HG02642 (cell line): ENCODE measurements at regions not wholly inside any gene's neighbourhood (a gene's known extent, or its start where the extent isn't known, plus 50 kb on each side); places are given as distances from the start of the nearest gene placed in this dataset.

Experiments used
- ATAC-seq: cut with Tn5 transposase; IDR thresholded peaks from one replicate; pipeline ENCODE4 v1.9.1; 2021; ENCODE audit warnings: mild to moderate bottlenecking; ENCODE audit not compliant: unreplicated experiment, poor library complexity

GRCh38 chr5:142509026-142509425 is 176.9 kb downstream of the FGF1 start:
- no peak for ATAC-seq

DNA sequence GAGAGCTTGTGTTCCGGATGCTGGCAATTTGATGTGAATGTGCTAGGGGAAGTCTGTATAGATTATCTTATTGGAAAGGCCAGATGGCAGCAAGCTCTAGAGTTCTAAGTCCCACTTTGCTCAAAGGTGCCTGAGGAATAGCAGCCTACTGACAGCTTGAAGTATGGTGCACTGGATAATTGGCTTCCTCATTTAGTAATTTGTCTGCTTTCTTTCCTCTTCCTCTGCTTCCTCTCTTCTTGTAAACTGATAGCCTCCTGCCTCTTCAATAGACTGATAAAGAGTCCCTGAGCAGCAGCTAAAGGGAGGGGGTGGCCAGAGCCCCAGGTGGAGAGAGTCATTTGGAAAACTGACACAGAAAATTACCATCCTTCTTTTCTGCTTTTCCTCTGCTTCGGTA is 177.3 kb downstream of the FGF1 start:
- ATAC-seq, result no peak

DNA sequence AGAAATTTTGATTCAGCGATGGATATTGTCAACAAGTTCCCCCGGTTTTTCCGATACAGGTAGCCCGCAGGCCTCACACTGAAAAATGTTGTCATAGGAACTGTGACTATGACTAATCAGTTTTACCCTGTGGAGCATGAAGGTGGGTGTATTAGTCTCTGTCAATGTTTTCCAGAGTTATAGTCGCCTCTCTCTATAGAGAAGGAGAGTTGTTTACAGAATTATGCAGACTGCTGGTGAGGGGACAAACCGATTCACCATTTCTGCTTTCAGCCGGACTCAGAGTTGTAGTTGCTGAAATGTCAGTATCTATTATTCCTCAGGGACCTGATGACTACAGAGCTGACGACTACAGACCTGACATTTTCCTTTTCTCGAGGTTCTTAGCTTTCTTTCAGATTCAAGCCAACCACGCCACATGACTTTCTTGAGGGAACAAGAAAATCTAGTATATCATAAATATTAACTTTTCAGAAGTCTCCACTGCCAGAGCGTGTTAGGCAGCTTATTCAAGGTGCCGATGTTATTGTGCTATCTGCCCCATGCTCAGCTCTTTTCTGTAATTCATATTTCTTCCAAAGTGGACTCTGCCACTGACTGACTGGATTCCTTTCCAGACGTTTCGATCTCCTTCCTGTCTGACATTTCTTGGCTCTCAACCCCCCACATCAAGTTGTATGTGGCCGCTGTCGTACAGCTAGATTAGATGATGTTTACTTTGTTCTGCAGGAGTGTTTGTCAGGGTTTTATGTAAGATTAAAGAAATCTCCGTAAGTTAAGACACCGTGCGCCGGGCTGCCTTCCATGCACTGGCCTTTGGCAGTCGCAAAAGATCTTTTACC is 178.1 kb downstream of the FGF1 start:
- no peak for ATAC-seq

- no peak for ATAC-seq
These were observed 179.1 kb downstream of the FGF1 start for GRCh38 chr5:142506756-142507155.

DNA sequence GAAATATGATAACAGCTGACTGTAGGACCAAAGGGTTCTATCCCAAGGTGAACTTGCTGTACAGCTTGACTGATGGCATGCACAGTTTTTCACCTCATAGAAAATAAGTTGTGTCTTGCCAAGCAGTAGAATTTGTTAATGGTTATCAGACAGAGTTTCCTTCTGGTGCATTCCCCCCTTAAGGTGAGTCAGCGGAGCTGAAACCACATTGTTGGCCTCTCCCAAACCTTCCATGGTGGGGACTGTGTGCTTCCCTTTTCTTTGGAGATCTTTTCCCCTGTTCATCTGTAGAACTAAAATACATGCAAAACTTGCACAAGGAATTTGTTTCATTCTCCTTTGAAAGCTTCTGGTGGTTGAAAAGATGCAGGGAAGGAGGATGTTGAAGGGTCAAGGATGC is 179.8 kb downstream of the FGF1 start:
- no peak for ATAC-seq

DNA sequence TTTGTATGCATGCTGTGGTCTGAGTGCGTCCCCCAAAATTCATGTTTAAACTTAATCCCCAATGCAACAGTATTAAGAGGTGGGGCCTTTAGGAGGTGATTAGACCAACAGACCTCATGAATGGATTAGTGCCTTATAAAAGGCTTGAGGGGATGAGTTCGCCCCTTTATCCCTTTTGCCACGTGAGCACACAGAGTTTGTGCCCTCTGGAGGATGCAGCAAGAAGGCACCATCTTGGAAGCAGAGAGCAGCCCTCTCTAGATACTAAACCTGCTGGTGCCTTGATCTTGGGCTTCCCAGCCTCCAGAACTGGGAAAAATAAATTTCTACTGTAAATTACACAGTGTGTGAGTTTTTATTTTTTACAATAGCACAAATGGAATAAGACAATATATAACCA is 177.1 kb upstream of the SPRY4 start:
- no peak for ATAC-seq

DNA sequence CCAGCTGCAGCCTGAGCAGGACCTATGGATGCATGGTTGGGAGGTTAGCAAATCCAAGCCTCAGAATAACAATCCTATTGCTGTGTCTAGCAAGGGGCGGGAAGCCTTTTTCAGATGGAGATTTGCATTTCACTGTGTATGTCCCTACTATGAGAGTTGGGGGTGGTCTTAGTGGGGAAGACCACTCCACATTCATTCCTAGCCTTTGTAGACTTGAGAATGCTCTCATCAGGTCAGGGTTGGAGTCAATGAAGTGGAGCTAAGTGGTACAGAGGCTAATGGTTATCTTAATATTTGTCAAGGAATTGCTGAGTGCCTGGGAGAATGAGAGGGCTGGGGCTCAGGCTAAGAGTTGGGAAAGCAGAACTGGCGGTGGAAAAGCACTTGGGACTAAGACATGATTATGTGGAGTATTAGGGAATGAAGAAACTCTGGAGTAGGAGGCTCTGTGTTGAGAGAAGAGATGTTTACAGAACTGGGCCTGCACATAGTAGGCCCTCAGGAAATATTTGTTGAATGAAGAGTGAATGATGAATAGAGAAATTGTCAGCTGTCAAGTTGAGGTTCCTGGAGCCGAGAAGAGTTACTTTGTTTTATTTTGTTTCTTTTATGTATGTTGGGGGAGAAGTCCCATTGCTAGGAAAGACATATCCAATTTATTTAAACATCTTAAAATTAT is 175.5 kb upstream of the SPRY4 start:
- no peak for ATAC-seq

DNA sequence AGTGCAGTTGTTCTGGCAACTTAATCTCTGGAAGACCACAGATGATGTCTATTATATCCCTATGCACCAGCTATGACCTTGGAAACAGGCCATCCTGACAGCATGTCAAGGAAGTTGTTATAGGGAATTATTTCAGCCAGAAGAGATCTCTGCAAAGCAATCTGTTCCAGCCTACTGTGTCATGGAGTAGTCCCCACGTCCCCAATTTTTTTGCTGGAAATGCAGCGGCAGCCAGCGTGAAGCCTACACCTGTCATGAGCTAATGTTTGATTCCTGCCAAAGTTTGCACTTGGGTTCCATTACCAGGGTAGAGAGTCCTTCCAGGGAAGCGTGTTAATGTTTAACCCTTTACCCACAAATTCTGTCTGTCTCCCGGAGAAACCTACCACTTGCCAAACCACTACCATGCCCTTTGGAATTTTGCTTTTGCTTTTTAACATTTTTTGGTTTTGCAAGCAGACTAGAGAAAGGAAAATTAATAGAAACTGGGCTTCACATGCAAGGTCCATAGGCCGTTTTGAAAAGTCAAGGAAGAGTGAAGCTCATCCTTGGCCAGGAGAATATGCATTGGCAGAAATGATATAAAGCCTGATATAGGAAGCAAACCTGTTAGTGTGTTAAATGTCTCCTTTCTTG is 174.9 kb upstream of the SPRY4 start:
- ATAC-seq, result no peak

- ATAC-seq, result no peak
These were observed 173.5 kb upstream of the SPRY4 start for GRCh38 chr5:142498298-142498697.

GRCh38 chr5:142495531-142495930 is 170.7 kb upstream of the SPRY4 start:
- no peak for ATAC-seq

DNA sequence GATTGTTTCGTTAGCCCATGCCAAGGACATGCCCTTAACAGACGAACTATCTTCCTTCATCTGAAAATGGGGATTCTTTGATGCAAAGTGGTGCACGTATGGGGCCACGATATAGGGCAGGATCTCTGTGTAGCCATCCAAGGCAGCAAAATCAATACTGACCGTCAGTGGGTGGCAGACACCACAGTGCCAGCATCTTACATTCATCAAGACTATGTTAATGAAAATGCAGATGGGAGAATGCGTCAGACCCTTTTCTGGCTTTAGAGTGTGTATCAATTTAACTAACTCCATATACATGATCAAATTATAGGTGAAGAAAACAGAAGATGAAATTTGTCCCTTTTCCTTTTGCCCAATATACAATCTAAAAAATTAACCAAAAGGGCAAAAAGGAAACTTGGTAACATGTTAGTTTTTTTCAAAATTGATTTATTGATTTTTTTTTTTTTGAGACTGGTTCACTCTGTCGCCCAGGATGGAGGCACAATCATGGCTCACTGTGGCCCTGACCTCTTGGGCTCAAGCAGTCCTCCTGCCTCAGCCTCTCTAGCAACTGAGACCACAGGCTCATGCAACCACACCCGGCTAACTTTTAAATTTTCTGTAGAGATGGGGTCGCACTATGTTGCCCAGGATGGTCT is 169.2 kb upstream of the SPRY4 start:
- no peak for ATAC-seq

GRCh38 chr5:142492781-142493281 is 168.0 kb upstream of the SPRY4 start:
- ATAC-seq, result no peak

GRCh38 chr5:142491679-142492078 is 166.9 kb upstream of the SPRY4 start:
- ATAC-seq, result no peak

DNA sequence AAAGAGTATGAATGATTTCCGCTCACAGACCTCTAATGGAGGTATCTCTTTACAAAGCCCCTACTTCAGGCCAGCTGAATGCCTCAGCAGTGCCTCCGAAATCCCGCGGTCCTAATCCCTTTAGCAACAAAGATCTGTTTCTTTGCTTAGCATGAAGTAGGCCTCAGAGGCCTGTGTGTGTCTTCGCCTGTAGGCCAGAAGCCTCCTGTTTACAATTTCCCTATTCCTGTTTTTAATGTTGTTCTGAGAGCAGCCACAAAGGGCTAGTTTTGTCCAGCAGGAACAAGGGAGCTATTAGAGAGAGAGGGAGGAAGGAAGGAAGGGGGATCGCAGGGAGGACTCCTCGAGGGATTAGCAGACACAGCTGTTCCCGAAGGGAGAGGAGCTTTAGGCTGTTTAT is 166.4 kb upstream of the SPRY4 start:
- no peak for ATAC-seq

GRCh38 chr5:142486581-142486980 is 161.8 kb upstream of the SPRY4 start:
- no peak for ATAC-seq

DNA sequence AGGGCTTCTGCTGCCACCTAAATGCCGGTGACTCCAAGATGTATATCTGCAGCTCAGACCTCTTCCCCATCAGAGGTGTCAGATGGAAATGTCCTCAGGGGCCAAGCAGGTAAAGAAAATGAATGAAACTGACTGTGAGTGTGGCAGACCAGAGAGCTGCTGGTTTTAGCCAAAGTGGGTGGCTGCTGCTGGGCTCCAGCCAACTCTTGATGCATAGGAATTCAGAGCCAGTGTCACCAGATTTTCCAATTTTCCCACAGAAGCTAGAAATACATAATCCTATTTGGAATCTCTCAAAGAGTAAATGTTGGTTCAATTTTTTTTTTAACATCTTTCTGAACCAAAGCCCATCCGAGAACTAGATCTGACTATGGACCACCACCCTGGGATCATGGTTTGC is 161.2 kb upstream of the SPRY4 start:
- ATAC-seq, result no peak

- ATAC-seq, result no peak
These were observed 160.1 kb upstream of the SPRY4 start for GRCh38 chr5:142484821-142485387.

GRCh38 chr5:142482207-142482606 is 157.4 kb upstream of the SPRY4 start:
- no peak for ATAC-seq

- ATAC-seq, result no peak
These were observed 156.6 kb upstream of the SPRY4 start for GRCh38 chr5:142481410-142481809.

- no peak for ATAC-seq
These were observed 155.2 kb upstream of the SPRY4 start for GRCh38 chr5:142479854-142480519.
